ENCODE measurements at regions not wholly inside any gene's neighbourhood (a gene's known extent, or its start where the extent isn't known, plus 50 kb on each side); places are given as distances from the start of the nearest gene placed in this dataset.

DNA sequence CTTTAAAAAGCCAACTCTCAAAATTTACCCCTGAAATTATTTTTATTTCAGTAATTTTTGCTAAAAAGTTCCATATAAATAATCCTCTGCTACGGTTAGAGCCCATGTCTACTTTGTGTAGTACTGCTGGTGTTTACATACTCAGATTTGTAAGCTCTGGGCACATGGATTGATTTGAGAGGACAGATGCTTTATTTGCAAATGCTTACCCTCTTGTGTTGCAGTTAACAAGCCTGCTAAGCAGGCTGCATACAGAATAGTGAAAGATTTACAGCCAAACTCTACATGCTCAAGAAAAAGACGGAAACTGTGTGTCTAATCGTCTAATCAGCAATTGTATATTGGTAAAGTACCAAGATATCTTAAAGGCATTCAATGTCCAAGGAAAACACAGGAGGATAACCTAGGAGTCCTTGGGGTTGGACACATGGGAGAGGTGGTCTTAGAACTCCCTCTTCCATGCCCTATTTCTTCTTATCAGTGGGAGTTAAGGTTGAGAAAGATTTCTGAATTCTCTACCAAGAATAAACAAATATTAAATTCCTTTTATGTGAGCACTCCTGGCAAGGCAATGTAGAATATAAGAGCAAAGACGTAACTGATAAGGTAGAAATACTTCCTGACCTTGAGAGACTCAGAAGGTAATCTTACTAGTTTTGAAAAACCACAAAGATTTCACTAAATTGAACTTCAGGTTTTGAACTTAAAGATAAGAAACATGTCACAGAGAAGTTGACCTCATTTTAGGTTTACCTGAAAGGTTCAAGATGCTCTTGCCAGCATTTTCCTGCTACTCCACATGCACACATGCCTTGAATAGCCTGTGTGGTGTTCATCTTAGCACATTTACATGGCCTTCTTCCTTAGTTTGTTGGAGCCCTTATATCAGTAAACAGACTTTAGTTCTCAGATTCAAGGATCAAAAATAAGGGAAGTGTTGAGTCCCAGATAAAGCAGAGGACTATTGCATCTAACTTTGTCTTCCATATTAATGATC lies 1216.5 kb downstream of the SORCS3 start:
- H3K4me1 ChIP-seq = no peaks in the 10 kb centered on the region
- H3K9me3 ChIP-seq = no peaks in the 10 kb centered on the region
- DNase-seq = no peak
- no peaks in the 10 kb centered on the region for H3K36me3 ChIP-seq
- no peaks in the 10 kb centered on the region for H3K27me3 ChIP-seq
- no peak for TF ChIP-seq CTCF (IDR thresholded peaks at IDR 0.05)
- no peak for TF ChIP-seq POLR2A (IDR thresholded peaks at IDR 0.05)
- no peak overlapping the region for H3K27ac ChIP-seq
- H3K4me3 ChIP-seq = no peak overlapping the region
- intact Hi-C loops (cut with DNase I; ENCODE audit: low total_unique reads) = no loop called here

DNA sequence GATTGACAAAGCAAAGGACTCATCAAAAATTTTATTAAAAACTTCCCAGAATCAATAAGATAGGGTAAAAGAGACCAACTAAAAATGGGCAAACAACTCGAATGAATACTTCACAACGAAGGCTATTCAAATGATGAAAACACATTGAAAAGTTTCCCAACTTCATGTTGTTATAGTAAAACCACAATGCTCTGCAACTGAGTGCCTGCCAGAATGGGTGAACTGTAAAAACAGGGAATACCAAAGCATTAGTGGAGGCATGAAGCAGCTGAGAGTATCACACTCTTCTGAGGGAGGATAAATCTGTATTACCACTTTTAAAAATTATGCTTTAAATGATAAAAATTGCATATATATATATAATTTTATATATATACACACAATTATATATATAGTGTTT lies 1214.7 kb downstream of the SORCS3 start:
- no peaks in the 10 kb centered on the region for H3K4me1 ChIP-seq
- no peaks in the 10 kb centered on the region for H3K9me3 ChIP-seq
- no peak for DNase-seq
- intact Hi-C loops (cut with DNase I; ENCODE audit: low total_unique reads) = no loop called here
- no peak overlapping the region for H3K4me3 ChIP-seq
- H3K27me3 ChIP-seq = no peaks in the 10 kb centered on the region
- TF ChIP-seq CTCF (IDR thresholded peaks at IDR 0.05) (no peak), POLR2A (IDR thresholded peaks at IDR 0.05) (no peak)
- H3K36me3 ChIP-seq = no peaks in the 10 kb centered on the region
- no peak overlapping the region for H3K27ac ChIP-seq

GRCh38 chr10:105844676-105845570 lies 1203.8 kb downstream of the SORCS3 start:
- no peak overlapping the region for H3K4me3 ChIP-seq
- no peaks in the 10 kb centered on the region for H3K9me3 ChIP-seq
- H3K27me3 ChIP-seq = no peaks in the 10 kb centered on the region
- no peak overlapping the region for H3K27ac ChIP-seq
- H3K4me1 ChIP-seq = no peaks in the 10 kb centered on the region
- TF ChIP-seq CTCF (IDR thresholded peaks at IDR 0.05) (no peak), POLR2A (IDR thresholded peaks at IDR 0.05) (no peak)
- intact Hi-C loops (cut with DNase I; ENCODE audit: low total_unique reads) = no loop called here
- no peak for DNase-seq
- H3K36me3 ChIP-seq = no peaks in the 10 kb centered on the region

DNA sequence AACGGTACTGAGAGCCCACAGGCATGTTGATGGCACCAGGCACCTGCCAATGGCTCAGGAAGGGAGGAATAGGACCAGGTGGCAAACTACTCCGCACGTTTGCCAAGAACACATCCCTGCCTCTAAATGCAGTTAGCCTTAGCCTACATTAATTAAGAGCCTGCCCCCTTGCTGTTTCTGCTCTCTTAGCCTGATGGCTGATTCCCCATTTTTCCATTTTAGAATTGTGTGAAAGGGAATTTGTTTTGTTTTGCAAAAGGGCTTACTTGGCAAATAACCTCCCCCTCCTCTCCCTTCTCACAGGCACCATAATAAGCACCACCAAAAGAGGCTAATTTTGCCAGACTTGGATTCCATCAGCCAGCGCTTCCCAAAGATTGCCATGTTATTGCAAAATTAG lies 1203.2 kb downstream of the SORCS3 start:
- intact Hi-C loops (cut with DNase I; ENCODE audit: low total_unique reads) = no loop called here
- Histone ChIP-seq H3K4me3 (no peak overlapping the region), H3K4me1 (no peaks in the 10 kb centered on the region), H3K9me3 (no peaks in the 10 kb centered on the region), H3K27me3 (no peaks in the 10 kb centered on the region), H3K36me3 (no peaks in the 10 kb centered on the region), H3K27ac (no peak overlapping the region)
- no peak for DNase-seq
- TF ChIP-seq CTCF (IDR thresholded peaks at IDR 0.05) = no peak
- no peak for TF ChIP-seq POLR2A (IDR thresholded peaks at IDR 0.05)

- Histone ChIP-seq H3K27me3 (no peaks in the 10 kb centered on the region), H3K27ac (no peak overlapping the region), H3K4me3 (no peak overlapping the region), H3K4me1 (no peaks in the 10 kb centered on the region), H3K9me3 (no peaks in the 10 kb centered on the region), H3K36me3 (no peaks in the 10 kb centered on the region)
- intact Hi-C loops (cut with DNase I; ENCODE audit: low total_unique reads) = no loop called here
- DNase-seq = no peak
- TF ChIP-seq CTCF (IDR thresholded peaks at IDR 0.05) (no peak), POLR2A (IDR thresholded peaks at IDR 0.05) (no peak)
Measured at GRCh38 chr10:105843786-105844185, 1202.7 kb downstream of the SORCS3 start.

All from uterus (tissue), 3 donors.